Mucosa of gallbladder (tissue), 1 donor: ENCODE measurements at regions not wholly inside any gene's neighbourhood (a gene's known extent, or its start where the extent isn't known, plus 50 kb on each side); places are given as distances from the start of the nearest gene placed in this dataset.
"Not testable (repeated sequence)": the region's sequence is repeated elsewhere in the genome, so short reads cannot be mapped to it uniquely, and the experiment has no call there.

ENCODE experiments used
- DNase-seq: peaks from one replicate; pipeline ENCODE4 v3.0.0-alpha.2; 2020; ENCODE audit warnings: low spot score
- donor health status: DM: no; HTN: no; CAD: no.

GRCh38 chr9:31418419-31418818 lies 966.0 kb upstream of the ACO1 start:
- no peak for DNase-seq

DNA sequence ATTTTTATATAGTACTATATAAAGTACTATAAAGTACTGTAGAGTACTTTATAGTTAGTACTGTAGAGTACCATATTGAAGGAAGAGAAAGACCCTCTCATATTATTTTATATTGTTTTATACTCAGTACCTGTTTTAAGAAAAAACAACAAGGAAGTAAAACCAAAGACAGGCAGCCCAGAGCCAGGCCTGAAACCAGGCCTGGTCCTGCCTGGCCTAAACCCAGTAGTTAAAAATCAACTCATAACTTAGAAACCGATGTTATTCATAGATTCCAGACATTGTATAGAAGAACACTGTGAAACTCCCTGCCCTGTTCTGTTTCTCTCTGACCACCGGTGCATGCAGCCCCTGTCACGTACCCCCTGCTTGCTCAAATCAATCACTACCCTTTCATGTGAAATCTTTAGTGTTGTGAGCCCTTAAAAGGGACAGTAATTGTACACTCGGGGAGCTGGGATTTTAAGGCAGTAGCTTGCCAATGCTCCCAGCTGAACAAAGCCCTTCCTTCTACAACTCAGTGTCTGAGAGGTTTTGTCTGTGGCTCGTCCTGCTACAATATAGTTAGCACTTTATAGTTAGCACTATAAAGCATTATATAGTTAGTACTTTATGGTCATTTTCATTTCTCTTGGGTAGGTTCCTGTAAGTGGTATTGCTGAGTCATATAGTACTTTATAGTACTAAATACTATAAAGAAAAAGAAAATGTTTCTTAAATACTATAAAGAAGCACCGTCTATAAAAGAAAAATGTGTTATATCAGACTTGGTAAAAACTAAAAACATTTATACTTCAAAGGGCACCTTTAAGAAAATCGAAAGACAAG lies 940.6 kb upstream of the ACO1 start:
- not testable (repeated sequence) for DNase-seq

DNA sequence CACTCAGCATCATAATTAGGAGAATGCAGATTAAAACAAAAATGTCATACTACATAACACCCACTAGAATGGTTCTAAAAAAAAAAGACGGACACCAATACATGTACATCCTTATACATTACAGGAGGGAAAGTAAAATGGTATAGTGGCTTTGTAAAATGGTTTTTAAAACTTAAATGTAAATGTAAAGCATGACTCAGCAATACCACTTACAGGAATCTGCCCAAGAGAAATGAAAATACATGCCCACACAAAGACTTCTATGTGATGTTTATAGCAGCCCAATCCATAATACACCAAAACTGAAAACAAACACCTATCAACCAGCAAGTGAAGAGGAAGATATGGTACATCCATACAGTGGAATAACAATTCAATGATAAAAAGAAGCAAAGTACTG lies 939.1 kb upstream of the ACO1 start:
- no peak for DNase-seq

- DNase-seq: no peak
Observed at GRCh38 chr9:31445960-31446359, 938.5 kb upstream of the ACO1 start.

DNA sequence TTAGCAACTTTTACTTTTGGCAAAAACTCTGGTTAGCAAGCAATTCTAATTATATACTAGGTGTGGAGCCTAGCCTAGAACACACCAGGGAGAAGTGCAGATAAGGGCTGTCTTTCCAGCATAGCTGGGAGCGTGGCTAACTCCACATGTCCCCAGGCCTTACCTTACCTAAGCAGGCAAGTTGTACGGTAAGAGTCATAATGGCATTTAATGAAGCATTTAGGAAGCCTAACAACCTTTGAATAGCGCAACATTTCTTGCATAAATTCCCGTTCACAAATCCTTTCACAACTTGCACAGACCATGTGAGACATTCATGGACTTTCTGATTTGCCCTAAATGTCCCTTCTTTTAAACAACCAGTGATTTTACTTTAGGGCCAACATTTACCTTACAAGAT lies 917.4 kb upstream of the ACO1 start:
- DNase-seq: no peak

- DNase-seq: no peak
Observed at GRCh38 chr9:31470051-31470450, 914.4 kb upstream of the ACO1 start.

DNA sequence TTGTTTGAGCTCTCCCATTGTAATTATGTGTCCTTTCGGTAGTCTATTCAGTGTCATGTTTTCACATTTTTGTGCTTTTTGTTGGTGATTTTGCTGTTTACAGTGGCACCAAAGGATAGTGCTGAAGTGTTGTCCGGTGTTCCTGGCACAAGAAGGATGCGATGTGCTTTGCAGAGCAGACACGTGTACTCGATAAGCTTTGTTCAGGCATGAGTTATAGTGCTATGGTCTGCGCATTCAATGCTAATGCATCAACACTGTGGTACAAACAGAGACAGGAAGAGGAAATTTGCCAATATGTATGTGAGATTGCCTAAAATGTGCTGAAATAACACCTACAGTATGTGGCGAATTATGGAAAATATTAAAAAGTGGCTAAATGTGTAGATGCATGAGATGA lies 913.4 kb upstream of the ACO1 start:
- no peak for DNase-seq

- DNase-seq: no peak
Observed at GRCh38 chr9:31486630-31487029, 897.8 kb upstream of the ACO1 start.

DNA sequence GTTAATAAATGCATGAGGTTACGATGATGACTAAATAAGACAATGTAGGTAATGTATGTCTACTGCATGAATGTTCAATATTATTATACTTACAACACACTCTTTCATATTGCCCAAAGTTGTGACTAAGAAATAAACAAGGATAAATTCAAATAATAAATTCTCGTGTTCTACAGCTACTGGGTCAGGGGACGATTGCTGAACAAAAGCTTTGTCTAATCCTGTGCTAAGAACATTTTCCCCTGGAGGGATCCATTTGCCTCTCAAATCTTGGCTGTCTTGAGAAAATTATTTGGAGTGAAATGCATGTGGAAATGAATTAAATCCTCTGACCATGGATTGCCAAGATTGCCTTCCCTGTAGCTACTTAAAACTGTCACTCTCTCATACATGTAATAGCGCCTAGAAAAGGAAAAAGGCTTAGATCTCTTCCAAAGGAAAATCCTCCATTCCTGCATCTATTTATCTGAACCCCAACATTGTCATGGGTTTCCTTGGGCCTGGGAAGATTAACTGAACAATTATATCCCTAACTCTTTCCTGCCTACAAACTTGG lies 893.8 kb upstream of the ACO1 start:
- no peak for DNase-seq

- DNase-seq: no peak
Observed at GRCh38 chr9:31492229-31492628, 892.2 kb upstream of the ACO1 start.

GRCh38 chr9:31500422-31500821 lies 884.0 kb upstream of the ACO1 start:
- DNase-seq: no peak

GRCh38 chr9:31519011-31519410 lies 865.4 kb upstream of the ACO1 start:
- DNase-seq: no peak

DNA sequence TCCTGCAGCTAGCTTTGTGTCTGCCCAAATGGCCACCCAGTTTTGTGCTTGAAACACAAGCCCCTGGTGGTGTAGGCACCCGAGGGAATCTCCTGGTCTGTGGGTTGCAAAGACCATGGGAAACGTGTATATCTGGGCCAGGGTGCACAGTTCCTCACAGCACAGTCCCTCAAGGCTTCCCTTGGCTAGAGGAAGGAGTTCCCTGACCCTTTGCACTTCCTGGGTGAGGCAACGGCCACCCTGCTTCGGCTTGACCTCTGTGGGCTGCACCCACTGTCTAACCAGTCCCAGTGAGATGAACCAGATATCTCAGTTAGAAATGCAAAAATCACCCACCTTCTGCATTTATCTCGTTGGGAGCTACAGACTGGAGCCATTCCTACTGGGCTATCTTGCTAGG lies 865.0 kb upstream of the ACO1 start:
- DNase-seq: no peak

DNA sequence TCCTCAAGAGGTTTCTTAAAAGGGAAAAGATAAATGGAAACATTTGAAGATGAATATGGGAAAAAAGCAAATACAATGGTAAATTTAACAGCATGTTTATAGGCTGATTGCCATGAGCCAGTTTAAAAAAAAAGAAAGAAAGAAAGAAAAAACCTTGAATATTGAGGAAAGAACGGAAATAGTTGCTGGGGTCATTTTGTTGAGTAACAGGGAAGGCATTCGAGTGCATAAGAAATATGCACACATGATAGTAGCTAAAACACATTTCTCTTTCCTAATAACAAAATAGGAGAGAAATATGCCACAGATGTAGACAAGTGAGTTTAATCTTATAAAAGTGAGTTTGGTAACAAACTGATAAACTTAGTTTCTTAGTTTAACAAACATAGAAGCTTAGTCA lies 864.6 kb upstream of the ACO1 start:
- DNase-seq: no peak

DNA sequence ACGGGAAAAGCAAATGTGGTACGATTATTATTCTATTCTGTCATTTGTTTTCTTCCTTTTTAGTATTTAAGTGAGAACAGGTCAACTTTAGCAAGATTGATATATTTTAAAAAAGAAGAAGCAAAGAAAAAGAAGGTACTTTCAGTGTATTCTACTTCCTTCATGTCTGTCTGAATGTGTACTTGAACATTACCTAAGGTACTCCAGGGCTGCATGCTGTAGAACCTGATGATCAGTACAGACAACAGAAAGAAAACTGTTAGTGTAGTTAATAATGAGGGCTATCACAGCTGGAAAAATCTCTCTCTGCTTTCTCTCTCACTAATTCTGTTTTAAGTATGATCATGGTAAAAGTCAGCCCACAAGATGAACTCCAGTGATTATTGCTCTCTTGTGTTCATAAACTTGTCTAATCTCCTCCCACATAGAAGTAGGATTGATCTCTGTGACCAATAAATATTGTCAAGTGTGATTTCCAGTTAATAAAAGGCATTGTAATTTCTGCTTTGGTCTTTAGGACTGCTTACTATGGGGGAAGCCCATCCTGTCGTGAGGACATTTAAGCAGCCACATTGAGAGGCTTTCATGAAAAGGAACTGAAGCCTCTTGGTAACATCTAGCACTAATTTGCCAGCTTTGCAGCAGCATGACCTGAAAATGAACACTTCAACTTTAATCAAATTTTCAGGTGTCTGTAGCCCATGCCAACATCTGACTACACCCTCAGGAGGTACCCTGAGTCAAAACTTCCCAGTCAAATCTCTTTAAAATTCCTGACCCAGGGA lies 864.0 kb upstream of the ACO1 start:
- no peak for DNase-seq

DNA sequence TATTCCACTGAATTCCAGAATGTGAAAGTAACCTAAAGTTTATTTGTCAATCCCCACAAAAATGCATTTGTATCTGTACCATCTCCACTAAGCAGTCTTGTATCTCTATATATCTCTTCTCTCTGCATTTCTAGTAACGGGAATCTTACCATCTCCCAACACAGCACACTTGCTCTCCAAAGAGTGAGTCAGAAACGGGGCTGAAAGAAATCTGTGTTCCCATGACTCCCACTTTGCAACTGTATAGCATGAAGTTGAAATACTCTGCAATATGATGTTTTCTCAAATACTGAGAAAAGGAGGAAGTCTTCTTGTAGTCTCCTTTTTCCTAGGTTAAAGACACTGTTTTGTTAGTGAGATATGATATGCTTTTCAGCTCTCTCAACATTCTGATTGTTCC lies 848.8 kb upstream of the ACO1 start:
- no peak for DNase-seq

DNA sequence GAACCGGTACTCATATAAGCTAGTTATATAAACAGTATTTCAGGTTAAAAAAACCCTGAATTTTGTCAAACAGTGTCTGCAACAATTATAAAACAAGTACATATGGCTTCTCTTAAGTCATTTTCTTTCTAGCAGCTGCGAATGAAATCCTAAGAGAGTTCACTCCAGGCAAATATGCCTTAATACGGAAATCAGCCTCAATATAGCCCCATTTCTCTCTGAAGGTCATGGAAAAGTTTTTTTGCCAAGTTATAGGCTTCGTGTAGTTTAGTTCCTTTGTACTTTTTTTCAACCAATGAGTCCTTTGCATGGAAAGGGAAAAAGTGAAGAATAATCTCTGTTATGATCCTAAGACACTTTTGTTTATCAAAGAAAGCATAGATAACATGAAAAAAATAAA lies 848.0 kb upstream of the ACO1 start:
- DNase-seq: no peak

- no peak for DNase-seq
Observed at GRCh38 chr9:31541721-31542281, 842.6 kb upstream of the ACO1 start.

DNA sequence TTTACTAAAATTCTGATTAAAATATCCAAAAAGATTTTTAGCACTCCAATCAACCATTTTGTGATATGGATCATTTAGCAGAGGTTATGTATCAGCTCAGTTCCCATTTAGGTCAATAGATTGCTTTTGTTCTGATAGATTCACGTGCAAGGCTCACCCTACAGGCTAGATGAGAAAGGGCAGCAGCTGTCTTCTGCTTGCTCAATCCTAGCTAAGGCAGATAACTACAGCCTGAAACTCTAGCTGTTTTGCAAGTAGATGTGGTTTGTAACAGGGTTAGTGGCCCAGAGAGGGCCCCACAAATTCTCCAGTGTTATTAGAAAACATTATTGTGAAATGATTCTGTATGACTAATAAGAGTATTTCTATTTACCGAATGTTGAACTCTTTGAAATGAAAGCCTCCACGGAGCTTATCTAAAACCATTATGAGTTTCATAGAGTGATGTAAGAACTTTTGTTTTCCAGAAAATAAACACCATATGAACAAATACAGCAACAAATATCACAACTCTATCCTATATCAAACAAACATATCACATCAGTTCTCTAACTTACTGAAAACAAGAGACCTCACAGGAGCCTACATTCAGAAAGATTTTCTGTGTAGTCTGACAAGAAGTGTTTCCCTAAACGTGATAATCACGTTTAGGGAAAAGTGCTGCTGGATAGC lies 841.9 kb upstream of the ACO1 start:
- DNase-seq: no peak

DNA sequence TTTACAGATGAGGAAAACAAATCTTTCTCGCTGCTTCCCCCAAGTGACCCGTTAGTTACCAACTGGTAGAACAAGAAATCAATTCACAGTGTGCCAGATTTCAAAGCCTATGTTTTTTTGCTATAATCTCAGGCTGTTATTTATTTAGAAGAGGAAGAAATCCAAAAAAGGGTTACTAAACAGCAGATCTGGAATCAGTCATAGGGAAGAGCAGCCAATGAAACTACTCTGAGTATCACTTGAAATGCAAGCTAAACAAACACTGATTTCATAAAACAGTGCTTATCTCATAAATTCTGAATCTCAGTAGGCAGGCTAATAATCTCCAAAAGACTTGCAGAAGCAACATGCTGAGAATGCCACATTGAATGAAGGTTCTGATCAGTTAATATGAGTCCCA lies 829.5 kb upstream of the ACO1 start:
- no peak for DNase-seq

- DNase-seq: no peak
Observed at GRCh38 chr9:31556667-31557463, 827.6 kb upstream of the ACO1 start.
